ENCODE measurements at regions not wholly inside any gene's neighbourhood (a gene's known extent, or its start where the extent isn't known, plus 50 kb on each side); places are given as distances from the start of the nearest gene placed in this dataset.

DNA sequence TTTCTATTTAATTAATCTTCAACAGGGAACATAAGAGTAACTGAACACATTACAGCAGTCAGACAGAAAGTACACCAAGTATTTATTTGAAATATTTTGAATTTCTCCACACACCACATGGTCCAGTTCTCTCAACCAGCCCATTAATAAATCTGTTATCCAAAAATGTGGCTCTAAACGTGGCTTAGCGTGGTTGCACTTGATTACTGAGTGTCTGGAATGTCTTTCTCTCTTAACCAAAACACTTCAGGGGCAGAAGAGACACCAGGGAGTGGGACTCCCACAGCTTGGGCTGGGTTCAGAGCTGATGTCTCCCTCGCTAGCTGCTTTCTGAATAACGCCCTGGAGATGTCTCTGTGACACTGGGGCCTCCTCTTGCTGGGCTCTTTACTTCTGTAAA is 52.6 kb upstream of the FANCC start:
- no peak overlapping the region for H3K4me3 ChIP-seq (replicated peaks in 1 of 2; ENCODE audit: low read depth in 1 of 2, low read length in 2 of 2)
- ChIA-PET POLR2A (no interaction called here), CTCF (no interaction called here), RAD21 (ENCODE audit: low non-redundant PET in 1 of 2, low total read pairs in 2 of 2, uncharacterized antibody in 2 of 2, unreplicated experiment in 2 of 2) (no interaction called here)
- no peaks in the 10 kb centered on the region for H3K36me3 ChIP-seq (ENCODE audit: control insufficient read depth in 1 of 2, insufficient read depth in 2 of 2, low read length in 2 of 2)
- no peaks in the 10 kb centered on the region for H3K27me3 ChIP-seq (ENCODE audit: insufficient read depth, low read length)
- no peak for ATAC-seq
- no peaks in the 10 kb centered on the region for H3K79me2 ChIP-seq (ENCODE audit: insufficient read depth, low read length)
- H3K9me2 ChIP-seq (ENCODE audit: insufficient read depth), result no peaks in the 10 kb centered on the region
- no peak overlapping the region for H3K4me2 ChIP-seq (ENCODE audit: low read length)
- TF ChIP-seq, protein P1, sequence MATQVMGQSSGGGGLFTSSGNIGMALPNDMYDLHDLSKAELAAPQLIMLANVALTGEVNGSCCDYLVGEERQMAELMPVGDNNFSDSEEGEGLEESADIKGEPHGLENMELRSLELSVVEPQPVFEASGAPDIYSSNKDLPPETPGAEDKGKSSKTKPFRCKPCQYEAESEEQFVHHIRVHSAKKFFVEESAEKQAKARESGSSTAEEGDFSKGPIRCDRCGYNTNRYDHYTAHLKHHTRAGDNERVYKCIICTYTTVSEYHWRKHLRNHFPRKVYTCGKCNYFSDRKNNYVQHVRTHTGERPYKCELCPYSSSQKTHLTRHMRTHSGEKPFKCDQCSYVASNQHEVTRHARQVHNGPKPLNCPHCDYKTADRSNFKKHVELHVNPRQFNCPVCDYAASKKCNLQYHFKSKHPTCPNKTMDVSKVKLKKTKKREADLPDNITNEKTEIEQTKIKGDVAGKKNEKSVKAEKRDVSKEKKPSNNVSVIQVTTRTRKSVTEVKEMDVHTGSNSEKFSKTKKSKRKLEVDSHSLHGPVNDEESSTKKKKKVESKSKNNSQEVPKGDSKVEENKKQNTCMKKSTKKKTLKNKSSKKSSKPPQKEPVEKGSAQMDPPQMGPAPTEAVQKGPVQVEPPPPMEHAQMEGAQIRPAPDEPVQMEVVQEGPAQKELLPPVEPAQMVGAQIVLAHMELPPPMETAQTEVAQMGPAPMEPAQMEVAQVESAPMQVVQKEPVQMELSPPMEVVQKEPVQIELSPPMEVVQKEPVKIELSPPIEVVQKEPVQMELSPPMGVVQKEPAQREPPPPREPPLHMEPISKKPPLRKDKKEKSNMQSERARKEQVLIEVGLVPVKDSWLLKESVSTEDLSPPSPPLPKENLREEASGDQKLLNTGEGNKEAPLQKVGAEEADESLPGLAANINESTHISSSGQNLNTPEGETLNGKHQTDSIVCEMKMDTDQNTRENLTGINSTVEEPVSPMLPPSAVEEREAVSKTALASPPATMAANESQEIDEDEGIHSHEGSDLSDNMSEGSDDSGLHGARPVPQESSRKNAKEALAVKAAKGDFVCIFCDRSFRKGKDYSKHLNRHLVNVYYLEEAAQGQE (IDR thresholded peaks at IDR 0.05; ENCODE audit: low read depth), result no peak
- no TSS peak for BruUV-seq (replicated peaks)
- H3K4me1 ChIP-seq (ENCODE audit: control insufficient read depth in 1 of 2, insufficient read depth in 2 of 2, low read length in 2 of 2), result peaks cover 7 to 12% of the 10 kb centered on the region in 2 experiments
- H3K9ac ChIP-seq (ENCODE audit: low read length), result no peak overlapping the region
- intact Hi-C loops (cut with micrococcal nuclease), result no loop called here
- DNase-seq (ENCODE audit: low read depth, low spot score), result no peak
- H4K20me1 ChIP-seq (ENCODE audit: insufficient read depth), result no peaks in the 10 kb centered on the region
- no peaks in the 10 kb centered on the region for H3K9me3 ChIP-seq (ENCODE audit: control insufficient read depth in 1 of 2, insufficient read depth in 1 of 2, low read depth in 1 of 2, low read length in 2 of 2)
- H3K27ac ChIP-seq (ENCODE audit: low read depth, low read length), result no peak overlapping the region
- no peak overlapping the region for H2AFZ ChIP-seq (ENCODE audit: low read depth, low read length, poor library complexity, severe bottlenecking)

DNA sequence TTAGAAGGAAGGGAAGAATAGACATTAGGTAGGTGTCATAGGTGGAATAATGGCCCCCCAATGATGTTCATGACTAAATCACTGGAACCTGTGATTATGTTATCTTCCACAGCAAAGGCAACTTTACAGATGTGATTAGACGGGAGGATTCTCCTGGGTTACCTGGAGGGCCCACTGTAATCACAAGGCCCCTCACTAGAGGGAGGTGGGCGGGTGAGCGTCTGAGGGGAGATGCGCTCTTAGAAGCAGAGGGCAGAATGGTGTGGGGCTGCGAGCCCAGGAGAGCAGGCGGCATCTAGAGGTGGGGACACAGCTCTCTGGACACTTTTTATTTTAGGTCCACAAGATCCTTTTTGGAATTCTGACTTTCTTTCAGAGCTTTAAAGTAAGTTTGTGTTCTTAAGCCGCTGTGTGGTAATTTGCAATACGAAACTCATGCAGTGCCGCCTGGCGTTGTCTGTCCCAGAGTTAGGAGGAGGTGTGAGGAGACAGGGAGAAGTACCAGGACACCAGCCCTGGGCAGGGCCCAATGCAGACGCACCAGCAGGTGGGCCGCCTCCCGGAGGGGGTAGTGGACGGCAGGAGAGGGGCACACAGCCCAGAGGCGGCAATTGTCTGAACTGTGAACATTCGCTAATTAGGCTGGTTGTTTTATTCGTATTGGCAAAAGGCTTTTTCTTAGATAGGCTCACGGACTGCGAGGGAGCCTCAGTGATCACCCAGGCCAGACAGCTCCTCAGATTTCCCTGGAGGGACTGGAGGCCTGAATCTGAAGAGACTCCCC is 51.1 kb upstream of the FANCC start:
- RAD21 ChIA-PET (ENCODE audit: low non-redundant PET in 1 of 2, low total read pairs in 2 of 2, uncharacterized antibody in 2 of 2, unreplicated experiment in 2 of 2), result interaction anchor here in 1 of 2 experiments (0.7 kb wide), 1 partner anchor 15 kb away, joined by 3 read pairs; no protein-coding TSS in a partner anchor
- TF ChIP-seq ZFX (IDR thresholded peaks at IDR 0.05), result no peak
- TF ChIP-seq POLR2AphosphoS5 (IDR thresholded peaks at IDR 0.05; ENCODE audit: low read depth, low read length), result no peak
- no peak for TF ChIP-seq SP1 (IDR thresholded peaks at IDR 0.05; ENCODE audit: low read depth)
- no peak for TF ChIP-seq EZH2phosphoT487 (IDR thresholded peaks at IDR 0.05; ENCODE audit: borderline replicate concordance)
- TF ChIP-seq ELF1 (IDR thresholded peaks at IDR 0.05; ENCODE audit: borderline replicate concordance, low read depth), result no peak
- no peak for TF ChIP-seq CEBPB (IDR thresholded peaks at IDR 0.05; ENCODE audit: low read depth)
- TF ChIP-seq SRF (IDR thresholded peaks at IDR 0.05; ENCODE audit: low read depth), result no peak
- TF ChIP-seq JUND (IDR thresholded peaks at IDR 0.05), result no peak
- TF ChIP-seq, protein P2, sequence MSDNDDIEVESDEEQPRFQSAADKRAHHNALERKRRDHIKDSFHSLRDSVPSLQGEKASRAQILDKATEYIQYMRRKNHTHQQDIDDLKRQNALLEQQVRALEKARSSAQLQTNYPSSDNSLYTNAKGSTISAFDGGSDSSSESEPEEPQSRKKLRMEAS (IDR thresholded peaks at IDR 0.05), result no peak
- no peak for TF ChIP-seq ZNF274 (IDR thresholded peaks at IDR 0.05; ENCODE audit: low read depth, low read length)
- H3K9me2 ChIP-seq (ENCODE audit: insufficient read depth), result no peaks in the 10 kb centered on the region
- CTCF ChIA-PET, result no interaction called here
- no peaks in the 10 kb centered on the region for H3K79me2 ChIP-seq (ENCODE audit: insufficient read depth, low read length)
- no peaks in the 10 kb centered on the region for H3K27me3 ChIP-seq (ENCODE audit: insufficient read depth, low read length)
- H3K4me1 ChIP-seq (ENCODE audit: control insufficient read depth in 1 of 2, insufficient read depth in 2 of 2, low read length in 2 of 2), result peaks cover 7 to 11% of the 10 kb centered on the region in 2 experiments
- no peak overlapping the region for H3K4me3 ChIP-seq (replicated peaks in 1 of 2; ENCODE audit: low read depth in 1 of 2, low read length in 2 of 2)
- intact Hi-C loops (cut with micrococcal nuclease), result no loop called here
- H3K9ac ChIP-seq (ENCODE audit: low read length), result no peak overlapping the region
- ATAC-seq (no peak), DNase-seq (ENCODE audit: low read depth, low spot score) (no peak)
- H2AFZ ChIP-seq (ENCODE audit: low read depth, low read length, poor library complexity, severe bottlenecking), result no peak overlapping the region
- H3K9me3 ChIP-seq (ENCODE audit: control insufficient read depth in 1 of 2, insufficient read depth in 1 of 2, low read depth in 1 of 2, low read length in 2 of 2), result no peaks in the 10 kb centered on the region
- H3K27ac ChIP-seq (ENCODE audit: low read depth, low read length), result no peak overlapping the region
- no TSS peak for BruUV-seq (replicated peaks)
- POLR2A ChIA-PET, result no interaction called here
- no peaks in the 10 kb centered on the region for H4K20me1 ChIP-seq (ENCODE audit: insufficient read depth)
- H3K36me3 ChIP-seq (ENCODE audit: control insufficient read depth in 1 of 2, insufficient read depth in 2 of 2, low read length in 2 of 2), result no peaks in the 10 kb centered on the region
- H3K4me2 ChIP-seq (ENCODE audit: low read length), result no peak overlapping the region

Measured in HCT116 (cell line).